ENCODE measurements at regions not wholly inside any gene's neighbourhood (a gene's known extent, or its start where the extent isn't known, plus 50 kb on each side); places are given as distances from the start of the nearest gene placed in this dataset.

DNA sequence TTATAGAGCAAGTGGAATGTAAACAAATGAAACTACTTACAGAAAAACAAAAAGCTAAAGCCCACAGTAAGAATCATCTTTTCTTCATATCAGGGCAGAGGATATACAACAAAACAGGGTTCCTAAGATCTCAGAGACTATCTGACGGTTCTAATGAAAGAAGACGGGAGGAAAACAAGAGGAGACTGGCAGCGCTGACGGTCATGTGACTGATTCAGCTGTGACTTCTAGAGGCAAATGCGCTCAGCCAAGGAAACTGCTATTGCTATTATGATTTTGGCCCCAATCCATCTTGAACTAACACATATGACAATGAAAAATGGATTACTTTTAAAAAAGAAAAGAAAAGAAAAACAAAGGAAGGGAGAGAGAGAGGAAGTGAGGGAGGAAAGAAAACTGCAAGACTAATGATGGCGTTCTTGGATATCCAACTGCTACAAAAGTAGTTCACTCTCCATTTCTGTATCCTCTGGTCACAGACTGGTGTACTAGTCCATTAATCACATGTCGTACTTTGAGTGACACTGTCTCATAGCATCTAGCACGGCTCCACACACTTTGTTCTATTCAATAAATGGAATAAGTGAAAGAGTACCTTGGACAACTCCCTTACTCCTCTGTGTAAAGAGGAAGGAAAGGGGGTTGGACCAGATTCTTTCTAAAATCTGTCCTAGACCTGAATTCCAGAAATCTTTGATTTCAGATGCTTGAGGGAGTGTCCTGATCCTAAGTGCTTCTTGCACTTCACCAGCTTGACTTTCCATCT is 119.3 kb downstream of the DAD1 start:
- peaks cover 0 to 3% (median 0%) of the 10 kb centered on the region in 4 donors for H3K4me1 ChIP-seq
- WGBS, 2 donors (ENCODE audit: low coverage in 1 of 2) = 60 to 67% methylated on average over 6 to 8 of the region's 8 CpGs
- no peaks in the 10 kb centered on the region for H3K27me3 ChIP-seq
- in situ Hi-C loops (cut with MboI; ENCODE audit: low pct_ligation_motif_present in 1 of 4, low pct_unique_long_range_greater_than_20kb in 1 of 4, low sequenced_read_pairs in 3 of 4) = loop anchor here (5.0 to 25.0 kb wide), 3 partner anchors 77 to 157 kb away; no protein-coding TSS in a partner anchor
- TF ChIP-seq POLR2A (IDR thresholded peaks at IDR 0.05) = no peak
- TF ChIP-seq POLR2AphosphoS5 (IDR thresholded peaks at IDR 0.05) = no peak
- TF ChIP-seq, protein P1, sequence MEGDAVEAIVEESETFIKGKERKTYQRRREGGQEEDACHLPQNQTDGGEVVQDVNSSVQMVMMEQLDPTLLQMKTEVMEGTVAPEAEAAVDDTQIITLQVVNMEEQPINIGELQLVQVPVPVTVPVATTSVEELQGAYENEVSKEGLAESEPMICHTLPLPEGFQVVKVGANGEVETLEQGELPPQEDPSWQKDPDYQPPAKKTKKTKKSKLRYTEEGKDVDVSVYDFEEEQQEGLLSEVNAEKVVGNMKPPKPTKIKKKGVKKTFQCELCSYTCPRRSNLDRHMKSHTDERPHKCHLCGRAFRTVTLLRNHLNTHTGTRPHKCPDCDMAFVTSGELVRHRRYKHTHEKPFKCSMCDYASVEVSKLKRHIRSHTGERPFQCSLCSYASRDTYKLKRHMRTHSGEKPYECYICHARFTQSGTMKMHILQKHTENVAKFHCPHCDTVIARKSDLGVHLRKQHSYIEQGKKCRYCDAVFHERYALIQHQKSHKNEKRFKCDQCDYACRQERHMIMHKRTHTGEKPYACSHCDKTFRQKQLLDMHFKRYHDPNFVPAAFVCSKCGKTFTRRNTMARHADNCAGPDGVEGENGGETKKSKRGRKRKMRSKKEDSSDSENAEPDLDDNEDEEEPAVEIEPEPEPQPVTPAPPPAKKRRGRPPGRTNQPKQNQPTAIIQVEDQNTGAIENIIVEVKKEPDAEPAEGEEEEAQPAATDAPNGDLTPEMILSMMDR (IDR thresholded peaks at IDR 0.05) = no peak
- no peak for TF ChIP-seq EP300 (IDR thresholded peaks at IDR 0.05; ENCODE audit: low read depth)
- no peaks in the 10 kb centered on the region for H3K36me3 ChIP-seq
- H3K9me3 ChIP-seq = no peaks in the 10 kb centered on the region
- intact Hi-C loops (cut with DNase I; ENCODE audit: low total_unique reads) = loop anchor here (5.0 kb wide), 2 partner anchors 72 to 82 kb away; no protein-coding TSS in a partner anchor
- H3K4me3 ChIP-seq = no peak overlapping the region
- DNase-seq = no peak
- no peak overlapping the region for H3K27ac ChIP-seq

DNA sequence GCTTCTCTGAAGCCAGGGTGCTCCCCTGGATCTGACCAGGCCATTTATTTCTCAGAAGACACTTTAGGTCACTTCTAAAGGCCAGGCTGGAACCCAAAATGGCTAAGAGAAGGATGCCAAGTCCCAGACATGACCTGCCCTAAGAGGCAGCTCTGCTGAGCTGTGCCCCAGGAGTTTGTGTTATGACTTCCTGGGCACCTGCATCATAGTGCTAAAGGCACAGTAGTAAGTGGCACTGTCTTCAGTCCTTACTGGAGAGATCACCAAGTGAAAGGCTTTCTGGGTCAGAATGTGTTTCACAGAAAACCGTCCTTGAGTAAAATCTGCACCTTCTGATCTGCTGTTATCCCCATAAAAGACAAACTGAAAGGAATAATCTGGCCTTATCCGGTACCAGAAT is 120.2 kb downstream of the DAD1 start:
- WGBS, 2 donors (ENCODE audit: low coverage in 1 of 2) = 70% methylated on average over 2 of the region's 2 CpGs; no CpG with 5 or more reads in 1 of the 2 donors
- Histone ChIP-seq H3K27ac (no peak overlapping the region), H3K9me3 (no peaks in the 10 kb centered on the region), H3K27me3 (no peaks in the 10 kb centered on the region), H3K4me1 (peaks cover 0 to 3% (median 0%) of the 10 kb centered on the region in 4 donors), H3K36me3 (no peaks in the 10 kb centered on the region), H3K4me3 (no peak overlapping the region)
- no peak for DNase-seq
- in situ Hi-C loops (cut with MboI; ENCODE audit: low pct_ligation_motif_present in 1 of 4, low pct_unique_long_range_greater_than_20kb in 1 of 4, low sequenced_read_pairs in 3 of 4) (loop anchor here in 2 of 4 donors (25.0 kb wide), 1 partner anchor 157 kb away; no protein-coding TSS in a partner anchor), intact Hi-C loops (cut with DNase I; ENCODE audit: low total_unique reads) (loop anchor here (5.0 kb wide), 1 partner anchor 72 kb away; no protein-coding TSS in a partner anchor)
- TF ChIP-seq POLR2A (IDR thresholded peaks at IDR 0.05) (no peak), POLR2AphosphoS5 (IDR thresholded peaks at IDR 0.05) (no peak), EP300 (IDR thresholded peaks at IDR 0.05; ENCODE audit: low read depth) (no peak)
- TF ChIP-seq, protein P1 (IDR thresholded peaks at IDR 0.05) = no peak

DNA sequence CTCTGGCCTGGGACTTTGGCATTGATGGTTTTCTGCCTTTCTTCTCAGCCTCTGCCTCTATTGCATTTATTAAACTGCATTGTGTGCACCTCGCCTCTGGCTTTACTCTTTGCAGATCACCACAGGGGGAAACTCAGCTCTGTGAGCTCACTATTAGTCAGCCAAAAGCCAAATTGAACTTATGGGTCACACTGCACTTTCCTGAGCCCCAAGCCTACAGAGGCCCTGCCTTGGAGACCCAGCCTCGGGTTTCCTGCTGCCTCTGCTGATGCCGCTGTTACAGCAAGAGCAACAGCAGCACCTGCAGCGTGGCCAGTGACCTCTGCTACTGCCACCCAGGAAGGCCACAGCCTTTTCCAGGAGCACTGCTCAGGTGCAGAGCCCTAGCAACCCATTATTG is 122.5 kb downstream of the DAD1 start:
- no peak overlapping the region for H3K27ac ChIP-seq
- no peak overlapping the region for H3K4me3 ChIP-seq
- WGBS, 2 donors (ENCODE audit: low coverage in 1 of 2) = 79 to 80% methylated on average over 1 to 4 of the region's 4 CpGs
- no peaks in the 10 kb centered on the region for H3K9me3 ChIP-seq
- H3K4me1 ChIP-seq = peaks cover 0 to 3% (median 0%) of the 10 kb centered on the region in 4 donors
- DNase-seq = no peak
- H3K36me3 ChIP-seq = no peaks in the 10 kb centered on the region
- in situ Hi-C loops (cut with MboI; ENCODE audit: low pct_ligation_motif_present in 1 of 4, low pct_unique_long_range_greater_than_20kb in 1 of 4, low sequenced_read_pairs in 3 of 4) (loop anchor here in 2 of 4 donors (25.0 kb wide), 1 partner anchor 154 kb away; no protein-coding TSS in a partner anchor), intact Hi-C loops (cut with DNase I; ENCODE audit: low total_unique reads) (loop anchor here (5.0 kb wide), 1 partner anchor 69 kb away; no protein-coding TSS in a partner anchor)
- no peaks in the 10 kb centered on the region for H3K27me3 ChIP-seq
- TF ChIP-seq POLR2AphosphoS5 (IDR thresholded peaks at IDR 0.05) (no peak), POLR2A (IDR thresholded peaks at IDR 0.05) (no peak), EP300 (IDR thresholded peaks at IDR 0.05; ENCODE audit: low read depth) (no peak)
- TF ChIP-seq, protein P1 (IDR thresholded peaks at IDR 0.05) = no peak

DNA sequence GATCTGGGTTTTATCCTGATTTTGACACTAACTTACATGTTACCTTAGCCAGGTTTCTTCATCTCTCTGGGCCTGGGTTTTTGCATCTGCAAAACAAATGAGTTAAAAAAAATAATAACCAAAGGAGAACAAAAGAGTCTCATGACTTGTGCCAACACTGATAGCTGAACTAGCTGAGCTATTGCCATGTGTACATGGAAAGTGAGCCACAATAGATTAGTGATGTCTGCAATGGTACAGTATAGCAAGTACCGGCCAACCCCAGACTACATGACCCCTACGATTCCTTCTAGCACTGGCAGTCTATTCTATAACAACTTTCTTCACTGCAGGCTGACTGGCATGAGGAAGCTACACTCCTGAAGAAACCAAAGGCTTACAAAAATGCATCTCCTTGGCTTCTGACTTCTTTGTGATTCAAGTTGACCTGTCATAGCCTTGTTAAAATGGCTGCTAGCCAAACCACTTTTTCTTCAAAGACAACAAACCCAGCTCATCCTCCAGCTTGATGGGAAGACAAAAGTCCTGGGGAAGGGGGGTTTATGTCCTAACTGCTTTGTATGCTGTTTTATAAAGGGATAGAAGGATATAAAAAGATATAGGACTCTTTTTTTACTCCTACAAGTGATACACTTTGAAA is 123.7 kb downstream of the DAD1 start:
- no peak overlapping the region for H3K4me3 ChIP-seq
- DNase-seq = no peak
- 83 to 86% methylated on average over 2 of the region's 2 CpGs for WGBS, 2 donors (ENCODE audit: low coverage in 1 of 2)
- no peaks in the 10 kb centered on the region for H3K9me3 ChIP-seq
- TF ChIP-seq, protein P1 (IDR thresholded peaks at IDR 0.05) = no peak
- TF ChIP-seq EP300 (IDR thresholded peaks at IDR 0.05; ENCODE audit: low read depth) (no peak), POLR2A (IDR thresholded peaks at IDR 0.05) (no peak), POLR2AphosphoS5 (IDR thresholded peaks at IDR 0.05) (no peak)
- H3K4me1 ChIP-seq = peaks cover 0 to 3% (median 0%) of the 10 kb centered on the region in 4 donors
- H3K27me3 ChIP-seq = no peaks in the 10 kb centered on the region
- H3K36me3 ChIP-seq = no peaks in the 10 kb centered on the region
- no peak overlapping the region for H3K27ac ChIP-seq
- in situ Hi-C loops (cut with MboI; ENCODE audit: low pct_ligation_motif_present in 1 of 4, low pct_unique_long_range_greater_than_20kb in 1 of 4, low sequenced_read_pairs in 3 of 4) = loop anchor here in 2 of 4 donors (25.0 kb wide), 1 partner anchor 153 kb away; no protein-coding TSS in a partner anchor
- intact Hi-C loops (cut with DNase I; ENCODE audit: low total_unique reads) = loop anchor here (5.0 kb wide), 1 partner anchor 68 kb away; no protein-coding TSS in a partner anchor
